ENCODE measurements at regions not wholly inside any gene's neighbourhood (a gene's known extent, or its start where the extent isn't known, plus 50 kb on each side); places are given as distances from the start of the nearest gene placed in this dataset.

DNA sequence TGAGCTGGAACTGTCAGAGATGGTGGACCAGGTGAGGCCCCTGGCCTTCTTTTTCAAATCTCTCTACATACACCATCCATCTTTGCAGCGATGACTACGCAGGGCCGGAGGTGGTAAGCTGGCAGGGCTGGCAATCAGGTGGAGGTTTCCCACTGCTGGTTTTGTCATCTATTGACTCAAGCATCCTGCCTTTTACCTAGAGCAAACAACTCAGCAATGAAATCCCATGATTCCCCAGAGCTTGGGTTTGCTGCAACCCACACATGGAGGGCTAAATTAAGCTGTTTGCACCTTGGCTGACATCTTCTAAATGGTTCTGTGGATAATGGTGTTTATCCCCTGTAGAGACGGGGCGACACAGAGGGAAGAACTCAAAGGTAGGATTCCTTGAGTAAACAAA is 170.2 kb downstream of the SCP2D1 start:
- Histone ChIP-seq H3K4me1 (no peaks in the 10 kb centered on the region), H3K27ac (no peak overlapping the region), H3K36me3 (no peaks in the 10 kb centered on the region), H3K9me3 (no peaks in the 10 kb centered on the region), H3K27me3 (no peaks in the 10 kb centered on the region), H3K4me3 (no peak overlapping the region)
- DNase-seq = no peak
- 67 to 91% methylated on average over 2 to 3 of the region's 5 CpGs for WGBS, 2 donors
- intact Hi-C loops (cut with DNase I) = no loop called here
- TF ChIP-seq CTCF (IDR thresholded peaks at IDR 0.05) = no peak
- TF ChIP-seq POLR2A (IDR thresholded peaks at IDR 0.05) = no peak

DNA sequence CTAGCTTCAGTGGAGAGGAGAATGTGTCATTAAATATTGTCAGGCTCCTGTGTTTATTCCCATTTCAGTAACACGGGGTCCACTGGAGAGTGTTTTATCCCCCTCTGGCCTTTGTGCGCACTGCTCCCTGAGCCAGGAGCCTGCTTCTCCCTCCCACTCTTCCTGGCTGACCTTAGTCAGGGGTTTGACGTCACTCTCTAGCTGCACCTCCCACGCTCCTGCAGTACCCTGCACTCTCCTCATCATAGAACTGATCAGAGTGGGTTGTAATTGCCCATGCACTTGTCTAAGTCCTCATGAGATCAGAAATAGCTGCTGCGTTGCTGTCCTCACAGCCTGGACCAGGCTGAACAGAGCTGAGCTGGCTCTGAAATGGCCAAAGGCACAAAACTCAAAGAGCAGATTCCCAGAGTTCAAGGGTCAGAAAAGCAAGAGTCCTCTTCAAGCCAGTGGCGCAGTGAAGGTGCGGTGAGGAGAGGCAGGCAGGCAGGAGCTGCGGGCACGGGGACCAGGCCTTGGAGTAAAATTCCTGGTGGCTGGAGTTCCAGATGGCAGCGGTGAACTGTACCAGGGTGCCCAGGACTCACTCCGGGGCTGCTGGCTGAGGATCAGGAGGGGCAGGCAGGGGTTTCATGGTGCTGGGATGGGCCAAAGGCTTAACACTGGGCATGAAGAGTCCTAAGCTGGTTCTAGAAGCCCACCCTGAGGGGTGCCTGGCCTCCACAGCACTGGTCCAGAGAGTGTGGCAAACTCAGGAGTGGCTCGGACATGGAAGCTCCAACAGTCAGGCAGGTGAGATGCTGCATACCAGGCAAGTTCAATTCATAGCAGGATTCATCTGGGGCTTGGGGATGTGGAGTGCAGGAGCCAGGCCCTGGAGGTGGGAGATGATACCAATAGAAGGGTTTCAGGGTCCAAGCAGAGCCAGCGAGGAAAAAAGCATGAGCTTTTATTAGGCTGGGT is 170.9 kb downstream of the SCP2D1 start:
- H3K4me1 ChIP-seq = no peaks in the 10 kb centered on the region
- WGBS, 2 donors = 76 to 77% methylated on average over 10 to 12 of the region's 13 CpGs
- H3K27me3 ChIP-seq = no peaks in the 10 kb centered on the region
- DNase-seq = no peak
- H3K4me3 ChIP-seq = no peak overlapping the region
- TF ChIP-seq CTCF (IDR thresholded peaks at IDR 0.05) (no peak), POLR2A (IDR thresholded peaks at IDR 0.05) (no peak)
- no peaks in the 10 kb centered on the region for H3K9me3 ChIP-seq
- H3K27ac ChIP-seq = no peak overlapping the region
- H3K36me3 ChIP-seq = no peaks in the 10 kb centered on the region
- intact Hi-C loops (cut with DNase I) = no loop called here

DNA sequence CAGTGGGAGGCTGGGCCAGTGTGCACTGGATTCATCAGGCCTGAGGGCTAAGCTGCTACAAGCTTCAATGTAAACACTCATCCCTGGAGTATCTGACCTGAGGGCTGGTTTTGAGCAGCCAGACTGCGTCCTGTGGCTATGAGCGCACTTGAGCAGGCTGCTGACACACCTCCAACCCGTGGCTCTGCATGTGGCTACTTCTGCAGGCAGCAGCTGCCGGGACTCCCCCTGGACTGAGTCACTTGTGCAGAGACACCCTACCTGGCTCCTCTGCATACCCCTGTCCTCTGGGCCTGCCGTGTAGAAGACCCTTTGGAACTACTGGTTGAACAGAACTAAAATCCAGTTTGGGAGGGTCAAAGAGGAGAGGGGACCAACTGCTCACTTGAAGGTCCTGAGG is 172.0 kb downstream of the SCP2D1 start:
- H3K27ac ChIP-seq = no peak overlapping the region
- H3K4me3 ChIP-seq = no peak overlapping the region
- H3K27me3 ChIP-seq = no peaks in the 10 kb centered on the region
- DNase-seq = no peak
- no peaks in the 10 kb centered on the region for H3K36me3 ChIP-seq
- no peak for TF ChIP-seq POLR2A (IDR thresholded peaks at IDR 0.05)
- TF ChIP-seq CTCF (IDR thresholded peaks at IDR 0.05) = no peak
- H3K9me3 ChIP-seq = no peaks in the 10 kb centered on the region
- no peaks in the 10 kb centered on the region for H3K4me1 ChIP-seq
- WGBS, 2 donors = 60% methylated on average over 1 of the region's 5 CpGs; no CpG with 5 or more reads in 1 of the 2 donors
- intact Hi-C loops (cut with DNase I) = no loop called here

DNA sequence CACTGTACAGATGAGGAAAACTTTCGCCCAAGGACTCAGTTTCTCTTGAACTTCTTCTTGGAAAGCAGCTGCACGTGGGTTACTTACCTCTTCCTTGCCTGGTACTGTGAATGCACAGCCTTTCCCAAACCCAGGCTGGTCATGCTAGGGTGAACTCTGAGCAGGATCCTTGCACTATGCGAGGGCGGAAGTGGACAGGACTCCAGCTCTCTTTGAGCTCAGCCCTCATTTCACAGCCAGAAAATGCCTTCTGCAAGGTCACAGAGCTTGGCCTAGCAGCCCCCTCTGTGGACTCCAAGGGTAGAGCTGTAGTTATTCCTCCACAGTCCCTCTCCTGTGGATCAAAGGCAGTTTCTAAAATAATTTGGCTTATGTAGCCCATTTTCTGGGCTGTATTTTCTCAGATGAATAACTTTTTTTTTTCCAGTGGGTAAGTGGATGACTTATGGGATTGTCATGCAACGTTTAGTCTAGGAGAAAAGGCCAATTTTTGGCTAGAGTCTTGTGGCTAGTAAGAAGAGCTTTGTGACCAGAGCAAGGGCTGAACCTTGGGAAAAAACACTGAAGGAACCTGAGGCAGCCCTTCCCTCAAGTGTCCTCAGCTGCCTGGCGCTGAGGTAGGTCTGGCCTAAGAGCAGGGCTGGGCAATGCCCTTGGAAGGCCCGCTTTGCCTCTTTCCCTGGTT is 172.7 kb downstream of the SCP2D1 start:
- H3K27ac ChIP-seq = peak overlapping the region in 2 of 4 donors; percentile 55 to 60
- no peaks in the 10 kb centered on the region for H3K36me3 ChIP-seq
- intact Hi-C loops (cut with DNase I) = no loop called here
- TF ChIP-seq CTCF (IDR thresholded peaks at IDR 0.05) = no peak
- TF ChIP-seq POLR2A (IDR thresholded peaks at IDR 0.05) = no peak
- DNase-seq = no peak
- no peak overlapping the region for H3K4me3 ChIP-seq
- H3K9me3 ChIP-seq = no peaks in the 10 kb centered on the region
- H3K4me1 ChIP-seq = no peaks in the 10 kb centered on the region
- WGBS, 2 donors = 77 to 83% methylated on average over 7 of the region's 7 CpGs
- no peaks in the 10 kb centered on the region for H3K27me3 ChIP-seq
